GM19467 (cell line): ENCODE measurements at regions not wholly inside any gene's neighbourhood (a gene's known extent, or its start where the extent isn't known, plus 50 kb on each side); places are given as distances from the start of the nearest gene placed in this dataset.
"Not testable (repeated sequence)": the region's sequence is repeated elsewhere in the genome, so short reads cannot be mapped to it uniquely, and the experiment has no call there.

Source experiments
- ATAC-seq: cut with Tn5 transposase; IDR thresholded peaks from one replicate; pipeline ENCODE4 v1.9.1; 2021; ENCODE audit warnings: mild to moderate bottlenecking, moderate library complexity; ENCODE audit not compliant: unreplicated experiment

DNA sequence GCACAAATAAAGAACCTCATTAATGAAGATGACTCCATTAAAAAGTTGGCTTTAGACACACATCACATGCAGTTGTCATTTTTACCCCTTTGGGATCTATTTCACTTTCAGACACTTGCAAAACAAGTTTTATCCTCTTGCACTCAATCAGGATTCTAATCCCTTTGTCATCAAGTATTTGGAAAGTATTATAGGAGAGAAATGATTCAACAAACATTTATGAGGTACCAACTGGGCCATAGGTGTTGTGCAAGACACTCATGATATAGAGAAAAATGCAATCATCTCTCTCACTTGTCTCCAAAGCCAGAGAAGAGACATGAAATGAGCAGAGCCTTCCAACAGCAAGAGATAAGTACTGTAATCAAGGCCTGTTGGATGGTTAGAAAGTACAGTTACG lies 327.7 kb downstream of the RMST start:
- no peak for ATAC-seq

DNA sequence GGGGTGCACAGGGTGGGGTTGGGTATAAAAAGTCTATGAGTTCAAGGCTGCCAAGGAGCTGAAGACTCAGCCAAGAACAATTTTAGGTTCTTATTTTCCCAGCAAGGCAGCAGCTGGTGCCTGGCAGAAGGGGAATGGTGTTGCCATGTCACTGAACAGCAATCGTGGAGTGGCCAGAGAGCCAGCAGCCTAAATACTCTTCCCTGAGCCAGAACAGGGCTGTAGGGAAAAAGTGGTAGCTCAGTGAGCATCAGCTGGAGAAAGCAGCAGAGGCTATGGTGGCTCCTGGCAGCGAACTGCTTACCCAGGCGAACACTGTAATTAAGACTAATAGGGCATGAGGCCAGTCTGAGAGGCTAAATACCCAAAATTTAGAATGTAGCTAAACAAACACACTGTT lies 334.9 kb downstream of the RMST start:
- ATAC-seq, result no peak

DNA sequence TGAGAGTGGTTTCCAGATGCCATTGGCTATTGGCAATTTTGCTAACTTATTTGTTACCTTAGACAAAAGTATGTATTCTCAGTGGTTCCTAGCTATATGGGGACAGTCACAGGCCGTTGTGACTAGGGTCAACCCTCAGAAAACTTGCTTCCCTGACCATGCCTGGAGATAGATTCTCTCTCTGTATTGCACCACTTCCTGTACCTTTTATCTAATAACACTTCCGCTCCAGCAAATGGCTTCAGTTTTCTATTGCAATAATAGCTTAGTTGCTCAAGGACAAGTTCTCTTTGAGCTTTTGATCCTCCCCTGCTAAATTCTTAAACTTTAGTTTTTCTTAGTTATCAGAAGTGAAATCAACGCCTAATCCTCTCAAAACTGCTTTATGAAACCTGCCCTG lies 338.0 kb downstream of the RMST start:
- ATAC-seq, result no peak

DNA sequence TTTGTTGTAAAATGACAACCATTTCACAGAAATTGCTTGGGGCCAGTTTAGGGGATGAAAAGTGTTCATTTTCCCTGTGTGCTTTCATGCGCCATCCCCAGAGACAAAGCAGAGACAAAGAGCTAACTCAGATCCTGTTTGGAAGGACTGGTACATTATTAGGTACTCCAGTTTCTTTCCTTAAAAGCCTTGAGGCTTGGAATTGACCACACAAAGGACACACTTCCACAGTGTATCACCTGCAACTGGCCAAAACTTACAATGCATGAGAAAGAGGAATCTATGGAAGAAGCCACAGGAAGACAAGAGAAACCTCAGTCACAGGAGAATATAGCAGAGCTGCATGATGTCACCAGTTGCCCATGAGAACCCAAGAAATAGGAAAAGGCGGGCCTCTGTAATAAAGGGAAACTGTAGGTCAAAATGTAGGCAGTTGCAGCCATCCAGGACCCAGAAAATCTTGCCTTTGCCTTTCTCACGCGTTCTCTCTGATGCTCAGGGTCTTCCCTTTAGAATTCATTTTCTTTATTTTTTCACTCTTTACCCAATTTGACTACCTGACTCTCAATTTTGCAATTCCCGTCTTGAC lies 339.0 kb downstream of the RMST start:
- ATAC-seq, result no peak

DNA sequence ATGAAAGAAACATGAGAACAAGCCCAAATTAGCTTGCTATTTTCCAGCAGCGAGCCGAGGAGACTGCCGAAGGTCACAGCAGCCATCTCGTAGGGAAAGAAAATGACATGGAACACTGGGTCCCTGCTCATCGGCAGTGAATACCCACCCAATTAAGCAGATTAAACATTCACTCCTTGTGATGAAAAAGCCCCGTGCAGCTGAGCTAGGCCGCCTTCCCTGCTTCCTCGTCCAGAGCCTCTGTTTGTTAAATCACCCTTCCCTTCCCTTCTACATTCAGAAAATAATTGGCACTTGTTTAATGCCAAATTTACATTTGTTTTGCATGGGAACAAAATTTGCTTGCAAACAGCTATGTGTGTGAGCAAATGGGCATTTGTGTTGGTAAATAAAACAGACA lies 342.5 kb downstream of the RMST start:
- no peak for ATAC-seq

DNA sequence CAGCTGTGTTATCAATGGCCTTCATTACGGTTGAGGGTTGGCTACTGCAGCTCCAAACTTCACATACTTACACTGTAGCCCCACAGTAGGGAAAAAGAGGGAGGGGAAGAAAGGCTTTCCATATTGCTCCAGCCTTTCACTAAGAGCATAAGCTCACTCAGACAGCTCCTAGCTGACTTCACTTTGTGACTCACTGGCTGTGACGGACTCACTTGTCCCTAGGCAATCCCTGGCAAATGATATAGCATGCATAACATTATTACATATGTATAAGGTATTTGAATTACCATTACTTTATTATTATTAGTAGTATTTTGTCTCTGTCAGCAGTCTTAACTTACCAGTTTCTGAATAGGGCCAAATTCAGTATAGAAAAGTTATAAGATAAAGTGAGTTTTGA lies 350.7 kb downstream of the RMST start:
- ATAC-seq, result no peak

DNA sequence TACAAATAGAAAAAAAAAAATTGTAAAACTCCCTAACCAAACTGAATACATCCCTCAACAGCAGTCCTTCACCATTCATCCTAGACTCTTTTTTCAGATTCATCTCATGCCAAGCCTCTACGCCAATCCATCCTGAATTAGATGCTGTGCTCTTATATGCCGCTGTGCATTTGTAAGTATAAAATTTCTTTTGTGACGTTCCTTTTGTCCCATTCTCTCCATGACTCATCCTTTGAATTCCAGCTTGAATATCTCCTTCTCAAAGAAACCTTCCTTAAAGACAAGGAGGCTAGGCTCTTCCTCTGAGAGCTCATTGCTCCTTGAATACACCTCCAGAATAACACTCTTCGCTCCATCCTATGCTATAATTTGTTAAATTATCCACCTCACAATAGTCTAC lies 359.2 kb downstream of the RMST start:
- no peak for ATAC-seq

DNA sequence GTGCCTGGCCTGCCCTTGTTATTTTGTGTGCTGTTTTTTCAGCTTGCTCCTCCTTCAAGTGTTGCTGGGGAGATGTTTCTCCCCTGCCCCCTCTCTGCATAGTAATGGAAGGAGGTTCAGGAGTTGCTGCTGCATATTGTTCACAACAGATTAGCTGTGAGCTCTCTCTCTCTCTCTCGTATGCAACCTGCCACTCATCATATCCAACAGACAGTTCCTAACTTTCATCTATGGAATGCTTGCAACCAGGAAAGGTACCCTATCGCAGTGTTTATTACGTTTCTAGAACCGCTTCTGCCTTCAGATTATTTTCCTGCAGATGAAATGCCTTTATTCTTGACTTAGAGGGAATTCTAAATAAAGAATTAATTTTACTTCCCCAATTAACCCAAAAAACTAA lies 372.9 kb downstream of the RMST start:
- no peak for ATAC-seq

DNA sequence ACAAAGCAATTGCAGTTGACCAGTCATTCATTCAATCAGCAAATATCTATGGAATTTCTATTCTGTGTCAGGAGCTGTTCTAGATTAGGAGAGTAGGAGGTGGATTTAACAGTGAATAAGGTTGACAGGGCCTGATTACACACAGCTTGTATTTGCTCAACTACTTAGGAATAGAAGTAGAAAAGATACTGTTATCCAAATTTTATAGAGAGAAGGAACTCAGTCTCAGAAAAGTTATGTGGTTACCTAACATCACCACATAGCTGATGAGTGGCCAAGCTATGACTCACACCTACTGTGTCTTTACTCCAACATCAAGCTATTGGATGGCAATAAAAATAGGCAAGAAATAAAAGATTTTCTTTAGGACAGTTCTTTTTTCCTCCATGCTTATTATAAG lies 374.8 kb downstream of the RMST start:
- no peak for ATAC-seq

DNA sequence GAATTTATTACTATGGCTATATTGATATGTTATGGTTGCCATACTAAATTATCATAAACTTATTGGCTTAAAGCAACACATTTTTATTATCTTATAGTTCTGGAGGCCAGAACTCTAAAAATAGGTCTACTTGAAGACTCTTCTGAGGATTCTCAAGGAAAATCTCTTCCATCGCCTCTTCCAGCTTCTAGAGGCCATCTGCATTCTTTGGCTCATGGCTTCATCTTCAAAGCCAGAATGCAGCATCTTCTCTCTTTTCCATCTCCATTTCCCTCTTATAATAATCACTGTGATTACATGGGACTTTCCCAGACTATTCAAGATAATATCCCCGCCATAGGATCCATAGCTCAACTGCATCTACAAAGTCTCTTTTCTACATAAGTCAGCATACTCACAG lies 385.4 kb downstream of the RMST start:
- no peak for ATAC-seq

DNA sequence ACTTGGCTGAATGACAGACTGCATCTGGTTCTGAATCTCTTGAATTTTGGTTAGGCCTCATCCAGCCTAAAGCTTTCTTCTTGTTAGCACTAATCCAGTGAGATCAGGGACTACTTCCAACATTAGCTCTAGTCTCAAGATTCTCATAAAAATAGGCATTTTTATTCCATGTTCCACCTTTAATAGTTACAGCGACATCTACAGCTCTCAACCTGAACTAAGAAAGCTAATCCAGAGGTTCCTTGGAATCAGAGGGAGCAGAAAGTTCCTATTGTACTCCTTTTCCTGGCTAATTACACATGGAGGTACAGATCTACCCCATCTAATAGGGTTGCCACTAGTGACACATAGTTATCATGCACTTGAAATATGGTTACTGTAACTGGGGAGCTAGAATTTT lies 391.9 kb downstream of the RMST start:
- ATAC-seq, result no peak

DNA sequence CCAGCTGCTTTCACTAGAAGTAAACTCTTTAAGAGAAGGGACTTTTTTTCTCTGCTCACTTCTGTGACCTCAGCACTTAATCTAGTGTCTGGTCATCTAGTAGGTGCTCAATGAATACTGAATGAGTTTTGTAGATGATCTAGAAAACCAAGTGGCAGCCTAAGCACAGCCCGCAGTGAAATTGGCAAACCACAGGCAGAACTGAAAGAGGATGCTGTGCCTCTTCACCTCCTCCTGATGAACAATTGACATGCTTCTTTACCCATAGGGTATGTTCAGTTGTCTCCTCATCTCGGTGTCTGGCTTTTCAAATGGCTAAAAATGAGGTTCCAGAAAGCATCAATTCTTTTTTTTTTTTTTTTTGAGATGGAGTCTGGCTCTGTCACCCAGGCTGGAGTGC lies 399.5 kb downstream of the RMST start:
- no peak for ATAC-seq

DNA sequence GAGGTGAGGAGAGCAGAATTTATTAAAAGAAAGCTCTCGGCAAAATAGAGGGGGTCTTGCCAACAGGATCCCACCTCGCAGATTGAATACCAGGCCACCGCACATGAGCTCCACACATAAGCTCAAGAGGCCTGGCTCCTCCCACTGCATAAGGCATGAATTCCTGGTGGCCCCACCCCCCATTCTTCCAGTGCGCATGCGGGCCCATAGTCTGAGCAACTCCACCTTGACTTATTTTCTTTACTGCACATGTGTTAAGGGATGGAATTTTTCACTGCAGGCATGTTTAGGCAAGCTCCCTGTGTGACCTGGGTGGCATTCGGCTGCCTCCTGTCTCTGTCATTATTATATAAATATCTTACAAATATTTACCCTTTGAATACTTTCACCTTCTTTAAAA lies 412.5 kb downstream of the RMST start:
- ATAC-seq, result no peak

DNA sequence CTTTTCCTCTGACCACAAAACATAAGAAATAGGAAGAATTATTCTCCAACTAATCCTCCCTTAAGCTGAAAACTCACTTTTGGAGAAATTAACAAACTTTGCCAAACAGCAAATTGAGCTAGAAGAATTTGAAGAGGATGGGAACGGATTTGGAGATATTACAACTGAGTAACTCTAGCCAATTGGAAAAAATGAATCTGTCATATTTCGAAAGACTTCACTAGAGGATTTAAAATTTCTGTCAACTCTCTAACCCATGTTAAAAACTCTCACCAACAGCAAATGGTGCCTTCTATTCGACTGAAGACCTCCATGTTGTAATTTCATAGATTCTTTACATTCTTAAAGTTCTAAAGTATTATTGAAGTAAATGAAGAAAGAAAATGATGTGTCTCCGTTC lies 414.2 kb downstream of the RMST start:
- ATAC-seq, result no peak

DNA sequence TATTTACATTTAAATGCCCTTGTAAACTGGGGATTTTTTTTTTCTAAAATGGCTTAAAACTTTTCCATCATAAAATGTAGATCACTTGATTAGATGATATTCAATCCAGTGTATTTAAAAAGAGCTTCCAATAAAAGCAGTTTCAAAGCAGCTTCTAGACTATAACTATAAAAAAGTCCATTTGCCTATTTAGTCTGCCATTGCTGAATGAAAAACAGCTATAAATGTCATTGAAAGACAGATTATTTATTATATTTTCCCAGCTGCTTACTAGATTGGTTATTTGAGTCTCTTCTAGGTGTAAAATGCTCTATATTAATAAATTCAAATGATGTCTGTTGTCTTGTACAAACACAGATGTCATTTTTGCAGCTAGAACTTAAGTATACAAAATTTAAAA lies 414.8 kb downstream of the RMST start:
- no peak for ATAC-seq

DNA sequence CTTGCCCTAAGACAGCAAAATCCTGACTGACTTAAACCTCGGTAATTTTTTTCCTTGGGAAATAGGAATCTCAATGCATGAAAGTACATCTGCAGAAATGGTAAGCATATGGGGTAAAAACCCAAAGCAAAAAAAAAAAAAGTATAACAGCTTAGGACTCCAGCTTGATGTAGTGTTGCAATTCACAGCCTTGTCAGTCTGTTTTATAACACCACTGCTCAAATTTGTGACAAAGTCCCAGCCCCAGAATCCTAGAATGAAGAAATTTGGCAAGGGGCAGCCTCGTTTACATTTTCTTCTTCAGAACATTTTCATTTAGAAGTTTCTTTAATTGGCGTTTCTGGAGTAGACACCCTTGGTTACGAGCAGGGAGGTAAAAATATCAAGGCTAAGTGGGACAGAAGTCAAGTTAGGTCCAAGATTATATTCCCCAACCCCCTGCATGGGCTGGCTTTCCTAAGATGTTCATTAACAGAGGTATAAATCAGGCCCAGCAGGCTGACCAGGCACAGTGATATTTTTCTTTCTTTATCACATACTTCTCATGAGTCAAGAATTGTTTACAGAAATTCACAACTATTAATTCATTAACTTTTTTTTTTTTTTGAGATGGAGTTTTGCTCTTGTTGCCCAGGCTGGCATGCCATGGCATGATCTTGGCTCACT lies 424.0 kb downstream of the RMST start:
- ATAC-seq, result no peak

DNA sequence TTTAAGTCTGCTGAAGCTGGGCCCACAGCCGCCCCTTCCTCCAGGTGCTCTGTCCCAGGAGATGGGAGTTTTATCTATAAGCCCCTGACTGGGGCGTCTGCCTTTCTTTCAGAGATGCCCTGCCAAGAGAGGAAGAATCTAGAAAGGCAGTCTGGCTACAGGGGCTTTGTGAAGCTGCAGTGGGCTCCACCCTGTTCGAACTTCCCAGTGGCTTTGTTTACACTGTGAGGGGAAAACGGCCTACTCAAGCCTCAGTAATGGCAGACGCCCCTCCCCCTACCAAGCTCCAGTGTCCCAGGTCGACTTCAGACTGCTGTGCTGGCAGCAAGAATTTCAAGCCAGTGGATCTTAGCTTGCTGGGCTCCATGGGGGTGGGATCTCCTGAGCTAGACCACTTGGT lies 435.3 kb downstream of the RMST start:
- not testable (repeated sequence) for ATAC-seq

DNA sequence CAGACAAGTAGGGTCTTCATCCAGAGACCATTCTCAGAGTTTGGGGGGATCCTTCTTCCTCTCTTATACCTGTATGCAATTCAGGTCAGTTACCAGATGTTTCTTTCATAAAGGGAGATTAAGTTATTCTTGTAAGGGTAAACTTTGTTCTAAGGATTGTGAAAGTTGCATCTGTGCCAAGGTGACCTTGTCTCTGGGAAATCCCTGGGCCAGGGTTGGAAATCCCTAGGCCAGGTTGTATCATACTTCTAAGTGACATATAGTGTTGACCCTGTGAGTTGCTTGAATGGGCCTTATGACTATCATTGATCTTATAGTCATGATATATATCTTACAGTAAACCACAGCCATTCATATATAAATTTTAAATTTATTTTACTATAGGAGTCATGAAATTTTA lies 436.9 kb downstream of the RMST start:
- ATAC-seq, result no peak

DNA sequence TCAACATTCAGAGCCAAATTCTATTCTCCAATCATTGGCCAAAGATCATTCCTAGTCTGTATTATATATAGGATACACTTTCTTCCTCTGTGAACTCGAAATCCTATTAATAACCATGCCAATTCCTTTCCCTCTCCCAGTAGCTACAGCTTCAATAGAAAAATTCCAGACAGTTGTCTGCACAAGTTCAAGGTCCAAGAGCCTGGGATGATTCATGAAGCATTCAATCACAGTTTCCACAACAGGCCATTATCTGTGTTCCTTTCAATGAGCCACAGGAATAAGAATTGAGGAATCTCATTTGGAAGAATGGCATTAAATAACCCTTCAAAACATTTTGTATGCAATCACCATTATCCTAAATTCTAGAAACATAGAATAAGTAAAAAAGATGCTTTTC lies 437.4 kb downstream of the RMST start:
- no peak for ATAC-seq

DNA sequence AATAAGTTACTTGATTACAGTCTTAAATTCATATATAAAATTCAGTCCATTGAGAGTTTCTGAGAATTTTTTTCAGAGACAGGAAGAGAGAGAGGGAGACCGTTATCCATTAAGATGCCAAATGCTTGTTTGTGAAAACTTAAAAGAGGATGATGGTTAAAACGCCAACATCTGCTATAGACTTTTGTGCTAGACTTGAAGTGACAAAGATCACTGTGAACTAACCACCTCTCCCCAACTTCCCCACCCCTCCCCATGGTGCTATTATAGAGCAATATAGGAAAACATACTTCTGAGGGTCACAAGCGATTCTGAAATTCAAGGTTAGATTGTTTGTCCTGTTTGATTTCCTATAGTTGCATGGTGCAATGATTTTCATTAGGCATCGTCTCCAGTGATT lies 440.8 kb downstream of the RMST start:
- ATAC-seq, result no peak

DNA sequence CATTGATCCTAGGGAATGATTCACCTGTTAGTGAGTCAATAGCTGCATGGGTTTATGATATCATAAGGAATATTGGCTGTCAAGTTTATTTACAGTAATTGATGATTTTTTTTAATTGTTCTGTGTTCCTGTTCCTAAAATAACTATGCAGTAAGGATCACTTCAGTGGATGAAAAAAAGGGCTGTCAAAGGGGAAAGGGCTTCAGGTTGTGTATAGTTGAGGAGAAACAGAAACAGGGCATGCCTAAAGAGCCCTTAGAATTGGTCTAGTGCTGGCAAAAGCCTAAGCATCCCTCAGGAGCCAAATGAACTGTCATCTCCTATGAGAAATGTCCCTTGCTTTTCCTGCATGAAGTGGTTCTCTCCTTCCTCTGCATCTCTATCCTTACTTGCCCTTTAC lies 444.9 kb downstream of the RMST start:
- no peak for ATAC-seq

DNA sequence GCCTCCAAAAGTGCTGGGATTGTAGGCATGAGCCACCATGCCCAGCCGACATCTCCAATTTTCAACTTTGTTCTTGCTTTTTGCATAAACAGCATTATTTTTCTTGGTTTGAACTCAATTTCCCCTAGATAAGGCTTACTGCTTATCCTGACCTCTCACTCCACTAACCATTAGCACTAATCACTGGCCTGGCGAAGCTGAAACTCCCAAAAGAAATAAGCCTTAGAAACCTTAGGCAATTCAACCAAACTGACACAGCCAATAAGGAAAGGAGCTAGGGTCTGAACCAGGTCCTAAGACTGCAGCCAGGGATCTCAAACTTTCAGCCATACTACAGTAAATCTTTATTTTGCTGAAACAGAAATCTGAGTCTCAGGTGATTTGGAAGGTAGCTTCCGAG lies 448.0 kb downstream of the RMST start:
- no peak for ATAC-seq

DNA sequence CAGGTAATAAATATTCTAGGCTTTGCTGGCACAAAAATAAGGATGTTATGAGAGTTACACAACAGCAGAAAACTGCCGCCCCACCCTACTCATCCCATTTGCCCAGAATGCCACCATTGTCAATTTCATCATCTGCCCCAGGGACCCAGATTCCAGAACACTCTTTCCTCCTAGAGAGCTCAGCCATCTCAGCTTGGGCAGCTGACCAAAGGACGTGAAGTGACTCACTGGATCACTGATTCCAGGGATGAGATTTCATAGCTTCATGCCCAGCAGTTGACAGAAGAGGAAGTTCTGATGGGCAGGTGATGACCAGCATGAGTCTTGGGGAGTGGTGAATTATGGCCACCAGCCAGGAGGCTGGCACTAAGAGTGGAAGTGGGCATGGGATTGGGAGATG lies 450.3 kb downstream of the RMST start:
- ATAC-seq, result no peak
